ENCODE measurements at regions not wholly inside any gene's neighbourhood (a gene's known extent, or its start where the extent isn't known, plus 50 kb on each side); places are given as distances from the start of the nearest gene placed in this dataset.

DNA sequence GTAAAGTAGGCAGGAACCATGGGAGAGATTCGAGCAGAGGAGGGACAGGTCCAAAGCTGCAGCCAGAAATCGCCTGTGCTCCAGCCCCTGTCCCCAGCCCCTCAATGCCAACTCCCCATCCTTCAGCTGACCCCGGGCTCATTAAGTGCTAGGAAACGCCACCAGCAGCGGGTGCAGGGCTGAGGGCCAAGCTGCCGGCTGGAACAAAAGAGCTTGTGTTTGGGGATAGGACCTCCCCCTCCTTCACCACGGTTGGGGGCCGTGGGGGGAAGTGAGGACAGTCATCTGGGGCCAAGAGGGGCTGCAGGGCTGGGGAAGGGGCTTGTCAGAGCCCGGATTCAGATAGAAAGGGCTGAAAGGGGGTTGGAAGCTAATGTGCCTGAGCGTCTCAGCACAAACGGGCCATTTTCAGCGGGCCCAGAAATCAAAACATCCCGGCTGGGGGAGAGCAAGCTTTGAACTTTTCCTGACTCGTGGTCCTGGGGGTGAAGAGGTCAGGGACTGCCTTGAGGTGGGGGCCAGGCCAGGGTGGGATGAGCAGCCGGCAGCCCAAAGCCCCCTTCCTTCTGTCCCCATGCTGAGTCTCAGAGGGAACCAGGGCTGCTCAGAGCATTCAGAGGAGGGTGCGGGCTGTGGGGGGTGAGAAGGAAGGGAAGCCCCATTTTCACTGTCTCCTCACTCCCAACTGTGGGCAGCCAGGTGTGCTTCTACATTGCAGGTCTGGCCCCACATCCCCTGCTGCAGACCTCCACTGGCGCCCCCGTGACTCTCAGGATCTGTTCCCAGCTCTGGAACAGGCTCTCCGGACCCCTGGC is 69.4 kb upstream of the DAB2IP start:
- Histone ChIP-seq H3K4me2 (ENCODE audit: low read depth, low read length, poor library complexity, severe bottlenecking) (no peak overlapping the region), H3K9me2 (replicated peaks; ENCODE audit: low read depth, low read length) (no peaks in the 10 kb centered on the region), H2AFZ (ENCODE audit: low read length) (no peak overlapping the region), H4K20me1 (ENCODE audit: insufficient read depth, low read length, poor library complexity, severe bottlenecking) (no peaks in the 10 kb centered on the region), H3K9ac (ENCODE audit: low read depth, low read length, poor library complexity, severe bottlenecking) (no peak overlapping the region), H3K9me3 (ENCODE audit: insufficient read depth, low read depth, low read length) (no peaks in the 10 kb centered on the region), H3K79me2 (ENCODE audit: insufficient read depth, low read length) (no peaks in the 10 kb centered on the region), H3F3A (ENCODE audit: low read depth) (no peaks in the 10 kb centered on the region), H3K4me1 (ENCODE audit: insufficient read depth, low read length, poor library complexity, severe bottlenecking) (no peaks in the 10 kb centered on the region), H3K36me3 (ENCODE audit: insufficient read depth, low read length) (no peaks in the 10 kb centered on the region), H3K4me3 (ENCODE audit: low read length, poor library complexity, severe bottlenecking) (no peak overlapping the region), H3K27me3 (ENCODE audit: insufficient read depth, low read length, poor library complexity, severe bottlenecking) (no peaks in the 10 kb centered on the region)
- no peak for TF ChIP-seq EZH2phosphoT487 (IDR thresholded peaks at IDR 0.05; ENCODE audit: borderline replicate concordance)
- TF ChIP-seq, protein P1, sequence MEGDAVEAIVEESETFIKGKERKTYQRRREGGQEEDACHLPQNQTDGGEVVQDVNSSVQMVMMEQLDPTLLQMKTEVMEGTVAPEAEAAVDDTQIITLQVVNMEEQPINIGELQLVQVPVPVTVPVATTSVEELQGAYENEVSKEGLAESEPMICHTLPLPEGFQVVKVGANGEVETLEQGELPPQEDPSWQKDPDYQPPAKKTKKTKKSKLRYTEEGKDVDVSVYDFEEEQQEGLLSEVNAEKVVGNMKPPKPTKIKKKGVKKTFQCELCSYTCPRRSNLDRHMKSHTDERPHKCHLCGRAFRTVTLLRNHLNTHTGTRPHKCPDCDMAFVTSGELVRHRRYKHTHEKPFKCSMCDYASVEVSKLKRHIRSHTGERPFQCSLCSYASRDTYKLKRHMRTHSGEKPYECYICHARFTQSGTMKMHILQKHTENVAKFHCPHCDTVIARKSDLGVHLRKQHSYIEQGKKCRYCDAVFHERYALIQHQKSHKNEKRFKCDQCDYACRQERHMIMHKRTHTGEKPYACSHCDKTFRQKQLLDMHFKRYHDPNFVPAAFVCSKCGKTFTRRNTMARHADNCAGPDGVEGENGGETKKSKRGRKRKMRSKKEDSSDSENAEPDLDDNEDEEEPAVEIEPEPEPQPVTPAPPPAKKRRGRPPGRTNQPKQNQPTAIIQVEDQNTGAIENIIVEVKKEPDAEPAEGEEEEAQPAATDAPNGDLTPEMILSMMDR (conservative IDR thresholded peaks at IDR 0.05; ENCODE audit: low read length): no peak

DNA sequence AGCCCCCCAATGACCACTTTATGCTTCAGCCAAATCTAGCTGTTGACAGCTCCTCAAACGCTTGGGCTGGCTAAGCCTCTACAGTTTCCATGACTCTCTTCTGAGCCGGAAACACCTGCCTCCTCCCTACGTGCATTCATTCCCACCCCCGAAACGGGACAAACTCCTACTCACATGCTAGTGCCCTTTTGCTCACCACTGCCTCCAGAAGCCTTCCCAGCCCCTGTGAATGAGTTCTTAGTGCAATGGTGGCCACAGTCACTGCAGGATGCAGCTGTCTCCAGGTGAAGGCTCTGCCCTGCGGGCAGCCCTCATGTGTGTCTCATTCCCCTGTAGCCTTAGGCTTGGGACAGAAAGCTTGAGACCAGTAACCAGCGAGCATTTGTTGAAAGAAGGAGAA is 68.8 kb upstream of the DAB2IP start:
- H3K27me3 ChIP-seq (ENCODE audit: insufficient read depth, low read length, poor library complexity, severe bottlenecking): no peaks in the 10 kb centered on the region
- no peak overlapping the region for H3K4me2 ChIP-seq (ENCODE audit: low read depth, low read length, poor library complexity, severe bottlenecking)
- H3K79me2 ChIP-seq (ENCODE audit: insufficient read depth, low read length): no peaks in the 10 kb centered on the region
- H3K4me1 ChIP-seq (ENCODE audit: insufficient read depth, low read length, poor library complexity, severe bottlenecking): no peaks in the 10 kb centered on the region
- TF ChIP-seq EZH2phosphoT487 (IDR thresholded peaks at IDR 0.05; ENCODE audit: borderline replicate concordance): no peak
- TF ChIP-seq, protein P1 (conservative IDR thresholded peaks at IDR 0.05; ENCODE audit: low read length): no peak
- no peak overlapping the region for H3K4me3 ChIP-seq (ENCODE audit: low read length, poor library complexity, severe bottlenecking)
- no peak overlapping the region for H3K9ac ChIP-seq (ENCODE audit: low read depth, low read length, poor library complexity, severe bottlenecking)
- H3F3A ChIP-seq (ENCODE audit: low read depth): no peaks in the 10 kb centered on the region
- H3K36me3 ChIP-seq (ENCODE audit: insufficient read depth, low read length): no peaks in the 10 kb centered on the region
- no peaks in the 10 kb centered on the region for H3K9me3 ChIP-seq (ENCODE audit: insufficient read depth, low read depth, low read length)
- H3K9me2 ChIP-seq (replicated peaks; ENCODE audit: low read depth, low read length): no peaks in the 10 kb centered on the region
- H4K20me1 ChIP-seq (ENCODE audit: insufficient read depth, low read length, poor library complexity, severe bottlenecking): no peaks in the 10 kb centered on the region
- no peak overlapping the region for H2AFZ ChIP-seq (ENCODE audit: low read length)

DNA sequence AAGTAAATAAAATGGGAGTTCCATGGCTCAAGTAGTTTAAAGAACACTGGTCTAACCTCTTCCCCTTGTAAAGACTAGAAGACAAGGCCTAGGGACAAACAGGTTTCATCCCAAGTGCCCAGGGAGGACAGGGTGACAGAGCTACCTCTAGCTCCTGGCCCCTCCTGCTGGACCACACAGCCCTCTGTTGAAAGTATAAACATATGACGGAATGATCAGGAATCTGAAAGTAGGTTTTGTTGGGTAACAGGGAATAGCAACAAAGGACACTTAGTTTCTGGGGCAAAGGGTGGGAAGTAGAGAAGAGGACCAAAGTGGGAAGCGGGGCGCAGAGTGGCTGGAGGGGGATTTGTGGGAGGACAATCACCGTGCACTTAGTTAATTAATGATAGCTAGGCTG is 67.0 kb upstream of the DAB2IP start:
- no peaks in the 10 kb centered on the region for H4K20me1 ChIP-seq (ENCODE audit: insufficient read depth, low read length, poor library complexity, severe bottlenecking)
- H3K9me3 ChIP-seq (ENCODE audit: insufficient read depth, low read depth, low read length): no peaks in the 10 kb centered on the region
- no peak overlapping the region for H3K9ac ChIP-seq (ENCODE audit: low read depth, low read length, poor library complexity, severe bottlenecking)
- TF ChIP-seq, protein P1 (conservative IDR thresholded peaks at IDR 0.05; ENCODE audit: low read length): no peak
- no peak for TF ChIP-seq EZH2phosphoT487 (IDR thresholded peaks at IDR 0.05; ENCODE audit: borderline replicate concordance)
- no peaks in the 10 kb centered on the region for H3K4me1 ChIP-seq (ENCODE audit: insufficient read depth, low read length, poor library complexity, severe bottlenecking)
- no peaks in the 10 kb centered on the region for H3K36me3 ChIP-seq (ENCODE audit: insufficient read depth, low read length)
- no peaks in the 10 kb centered on the region for H3K9me2 ChIP-seq (replicated peaks; ENCODE audit: low read depth, low read length)
- H3K4me3 ChIP-seq (ENCODE audit: low read length, poor library complexity, severe bottlenecking): no peak overlapping the region
- H3K27me3 ChIP-seq (ENCODE audit: insufficient read depth, low read length, poor library complexity, severe bottlenecking): no peaks in the 10 kb centered on the region
- no peaks in the 10 kb centered on the region for H3F3A ChIP-seq (ENCODE audit: low read depth)
- H3K4me2 ChIP-seq (ENCODE audit: low read depth, low read length, poor library complexity, severe bottlenecking): no peak overlapping the region
- H2AFZ ChIP-seq (ENCODE audit: low read length): no peak overlapping the region
- no peaks in the 10 kb centered on the region for H3K79me2 ChIP-seq (ENCODE audit: insufficient read depth, low read length)

Measured in Loucy (cell line).